ENCODE measurements at regions not wholly inside any gene's neighbourhood (a gene's known extent, or its start where the extent isn't known, plus 50 kb on each side); places are given as distances from the start of the nearest gene placed in this dataset.

DNA sequence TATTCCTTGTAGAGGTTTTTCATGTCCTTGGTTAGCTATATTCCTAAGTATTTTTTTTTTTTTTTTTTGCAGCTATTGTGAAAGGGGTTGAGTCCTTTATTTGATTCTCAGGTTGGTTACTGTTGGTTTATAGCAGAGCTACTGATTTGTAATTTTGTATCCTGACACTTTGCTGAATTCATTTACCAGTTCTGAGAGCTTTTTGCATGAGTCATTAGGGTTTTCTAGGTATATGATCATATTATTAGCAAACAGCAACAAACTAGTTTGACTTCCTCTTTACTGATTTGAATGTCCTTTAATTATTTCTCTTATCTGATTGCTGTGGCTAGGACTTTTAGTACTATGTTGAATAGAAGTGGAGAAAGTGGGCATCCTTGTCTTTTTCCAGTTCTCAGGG is 737.4 kb downstream of the ZNF385D start:
- Mint-ChIP-seq H3K9me3 (peaks cover 17 to 23% of the 10 kb centered on the region in 2 experiments; a peak in 4 of 5 replicates), H3K4me3 (no peak overlapping the region), H3K27me3 (ENCODE audit: low read depth) (no peaks in the 10 kb centered on the region), H3K4me1 (peaks cover 17 to 22% of the 10 kb centered on the region in 2 experiments), H3K36me3 (ENCODE audit: insufficient read depth in 1 of 3, low read depth in 3 of 3) (peaks cover 1 to 43% (median 5%) of the 10 kb centered on the region in 3 experiments; a peak in 5 of 7 replicates), H3K27ac (no peak overlapping the region)
- no peak overlapping the region for H3T11ph ChIP-seq (ENCODE audit: low read length)
- H2BK5ac ChIP-seq (ENCODE audit: insufficient read length, low read length), result no peak overlapping the region
- H3K4me2 ChIP-seq (ENCODE audit: insufficient read depth, insufficient read length, low read length), result no peak overlapping the region
- no peak overlapping the region for H4K91ac ChIP-seq (ENCODE audit: insufficient read length, low read depth, low read length)
- no peak overlapping the region for H4K8ac ChIP-seq (replicated peaks; ENCODE audit: insufficient read length, low read depth, low read length)
- H3K27me3 ChIP-seq (ENCODE audit: insufficient read depth, low read length), result no peaks in the 10 kb centered on the region
- H2BK20ac ChIP-seq (ENCODE audit: low read depth, low read length, poor library complexity, severe bottlenecking), result no peak overlapping the region
- H3K56ac ChIP-seq (ENCODE audit: insufficient read length, low read depth, low read length), result no peak overlapping the region
- no peak overlapping the region for H3K9ac ChIP-seq (ENCODE audit: extremely low read depth, insufficient read length, low read length)
- no peaks in the 10 kb centered on the region for H4K20me1 ChIP-seq (ENCODE audit: control insufficient read depth, insufficient read depth, insufficient read length)
- H3K79me1 ChIP-seq (ENCODE audit: insufficient read depth, low read depth, low read length, poor library complexity, severe bottlenecking), result no peaks in the 10 kb centered on the region
- no peak overlapping the region for H2BK120ac ChIP-seq (ENCODE audit: low read depth, low read length, poor library complexity, severe bottlenecking)
- DNase-seq, result no peak
- H3K4ac ChIP-seq (ENCODE audit: low read depth, low read length), result no peak overlapping the region
- no peak overlapping the region for H4K5ac ChIP-seq (ENCODE audit: insufficient read length, low read depth, low read length)
- no peaks in the 10 kb centered on the region for H3K9me3 ChIP-seq (ENCODE audit: control insufficient read depth, low read depth, low read length)
- no peaks in the 10 kb centered on the region for H3K79me2 ChIP-seq (ENCODE audit: insufficient read depth, low read length)
- no peak overlapping the region for H3K14ac ChIP-seq (ENCODE audit: insufficient read depth, low read length)
- no peaks in the 10 kb centered on the region for H3K23me2 ChIP-seq (ENCODE audit: insufficient read length, low read depth, low read length, poor library complexity, severe bottlenecking)
- H2BK12ac ChIP-seq (ENCODE audit: insufficient read length, low read depth, low read length), result no peak overlapping the region
- no peak overlapping the region for H2AK5ac ChIP-seq (ENCODE audit: insufficient read length, low read length)
- TF ChIP-seq, protein P1, sequence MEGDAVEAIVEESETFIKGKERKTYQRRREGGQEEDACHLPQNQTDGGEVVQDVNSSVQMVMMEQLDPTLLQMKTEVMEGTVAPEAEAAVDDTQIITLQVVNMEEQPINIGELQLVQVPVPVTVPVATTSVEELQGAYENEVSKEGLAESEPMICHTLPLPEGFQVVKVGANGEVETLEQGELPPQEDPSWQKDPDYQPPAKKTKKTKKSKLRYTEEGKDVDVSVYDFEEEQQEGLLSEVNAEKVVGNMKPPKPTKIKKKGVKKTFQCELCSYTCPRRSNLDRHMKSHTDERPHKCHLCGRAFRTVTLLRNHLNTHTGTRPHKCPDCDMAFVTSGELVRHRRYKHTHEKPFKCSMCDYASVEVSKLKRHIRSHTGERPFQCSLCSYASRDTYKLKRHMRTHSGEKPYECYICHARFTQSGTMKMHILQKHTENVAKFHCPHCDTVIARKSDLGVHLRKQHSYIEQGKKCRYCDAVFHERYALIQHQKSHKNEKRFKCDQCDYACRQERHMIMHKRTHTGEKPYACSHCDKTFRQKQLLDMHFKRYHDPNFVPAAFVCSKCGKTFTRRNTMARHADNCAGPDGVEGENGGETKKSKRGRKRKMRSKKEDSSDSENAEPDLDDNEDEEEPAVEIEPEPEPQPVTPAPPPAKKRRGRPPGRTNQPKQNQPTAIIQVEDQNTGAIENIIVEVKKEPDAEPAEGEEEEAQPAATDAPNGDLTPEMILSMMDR (conservative IDR thresholded peaks at IDR 0.05), result no peak
- H3K23ac ChIP-seq (ENCODE audit: insufficient read length, low read depth, low read length), result no peak overlapping the region
- no peak overlapping the region for H2AFZ ChIP-seq (ENCODE audit: low read length)
- no peak overlapping the region for H3K18ac ChIP-seq (ENCODE audit: insufficient read length, low read depth, low read length)
- no peak overlapping the region for H2BK15ac ChIP-seq (ENCODE audit: low read depth, low read length)
- no peaks in the 10 kb centered on the region for H3K4me1 ChIP-seq (ENCODE audit: insufficient read depth, low read length)
- H3K27ac ChIP-seq (ENCODE audit: insufficient read length, low read depth, low read length), result no peak overlapping the region

Measured in H9 (cell line).